Putamen (tissue), 1 donor: ENCODE measurements at regions not wholly inside any gene's neighbourhood (a gene's known extent, or its start where the extent isn't known, plus 50 kb on each side); places are given as distances from the start of the nearest gene placed in this dataset.

Experiments used
- DNase-seq: peaks from one replicate; pipeline ENCODE4 v3.0.0-alpha.2; 2016; ENCODE audit warnings: low spot score

- DNase-seq, result no peak
These were observed 418.5 kb upstream of the MEF2C start for GRCh38 chr5:89301321-89302025.

DNA sequence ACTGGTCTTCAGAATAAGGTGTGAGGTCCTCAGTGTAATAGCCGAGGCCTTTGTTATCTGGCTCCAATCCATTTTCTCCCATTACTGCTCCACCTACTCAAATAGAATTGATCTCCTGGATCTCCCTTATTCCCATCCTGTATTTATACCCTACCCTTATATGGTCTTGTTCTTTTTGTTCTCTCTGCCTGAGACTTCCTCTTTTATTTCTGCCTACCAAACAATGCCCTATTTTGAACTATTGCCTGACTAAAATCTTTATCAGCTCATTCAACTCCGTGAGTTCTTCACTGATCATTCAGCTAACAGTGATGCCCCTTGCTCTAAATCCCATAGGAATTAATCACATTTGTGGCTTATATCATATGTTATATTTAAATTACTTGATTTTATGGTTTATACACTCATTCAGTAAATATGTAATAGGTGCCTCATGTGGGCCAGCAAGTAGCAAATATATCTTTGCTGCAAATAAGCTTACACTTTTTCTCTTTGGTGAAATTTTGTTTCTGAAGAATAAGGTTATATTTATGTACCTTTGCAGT is 417.5 kb upstream of the MEF2C start:
- no peak for DNase-seq

- no peak for DNase-seq
These were observed 417.0 kb upstream of the MEF2C start for GRCh38 chr5:89299998-89300397.

DNA sequence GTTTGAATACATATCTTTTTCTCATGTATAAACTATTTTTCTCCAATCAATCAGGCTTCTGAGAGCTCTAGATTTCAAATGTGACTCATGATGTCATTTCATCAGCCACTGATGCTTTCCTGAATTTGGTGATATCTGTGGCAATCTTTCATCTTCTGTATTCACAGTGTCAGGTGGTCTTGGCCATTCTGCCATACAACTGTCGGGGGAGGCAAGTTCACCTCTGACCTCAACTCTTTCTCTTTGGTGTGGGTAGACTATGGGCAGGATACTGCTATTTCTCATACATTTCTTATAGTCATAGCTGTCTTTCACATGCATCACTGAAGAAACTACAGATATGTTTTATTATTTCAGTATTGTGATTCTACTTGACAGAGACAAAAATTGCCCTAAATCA is 414.1 kb upstream of the MEF2C start:
- DNase-seq, result no peak

GRCh38 chr5:89293810-89294209 is 410.8 kb upstream of the MEF2C start:
- DNase-seq, result no peak

- DNase-seq, result no peak
These were observed 409.5 kb upstream of the MEF2C start for GRCh38 chr5:89292487-89292886.

DNA sequence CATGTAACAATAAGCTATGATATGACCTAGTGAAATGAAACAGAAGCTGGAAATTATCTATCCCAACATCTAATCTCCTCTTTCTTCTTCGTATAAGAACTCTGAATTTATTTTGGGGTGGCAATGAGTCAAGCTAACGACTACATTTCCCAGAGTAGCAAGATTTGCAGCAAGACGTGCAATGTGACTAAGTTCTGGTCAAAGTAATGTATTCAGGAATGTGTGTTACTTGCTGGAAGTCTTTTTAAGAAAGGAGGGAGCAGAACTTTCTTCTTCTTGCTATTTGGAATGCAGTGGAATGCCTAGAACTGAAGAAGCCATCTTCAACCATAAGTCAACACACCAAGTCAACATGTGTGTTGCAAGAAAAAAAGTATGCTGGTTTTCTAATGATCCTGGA is 406.6 kb upstream of the MEF2C start:
- DNase-seq, result no peak

DNA sequence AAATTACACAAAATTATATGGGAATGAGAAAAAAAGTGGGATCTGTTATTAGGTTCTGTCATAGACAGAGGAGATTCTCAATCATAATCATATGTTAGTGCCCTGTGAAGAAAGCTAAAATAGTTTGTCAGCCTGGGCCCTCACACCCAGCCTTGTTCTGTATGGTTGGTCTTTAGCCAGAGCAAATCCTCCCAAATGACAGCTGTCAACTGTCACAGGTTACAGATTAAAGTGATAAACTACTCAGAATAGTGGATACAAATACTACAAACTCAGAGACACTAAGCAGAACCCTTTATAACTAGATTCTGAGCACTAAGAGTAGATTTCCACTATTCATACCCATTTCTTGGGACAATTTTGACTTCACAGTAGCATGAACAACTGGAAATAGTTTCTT is 405.0 kb upstream of the MEF2C start:
- DNase-seq, result no peak

DNA sequence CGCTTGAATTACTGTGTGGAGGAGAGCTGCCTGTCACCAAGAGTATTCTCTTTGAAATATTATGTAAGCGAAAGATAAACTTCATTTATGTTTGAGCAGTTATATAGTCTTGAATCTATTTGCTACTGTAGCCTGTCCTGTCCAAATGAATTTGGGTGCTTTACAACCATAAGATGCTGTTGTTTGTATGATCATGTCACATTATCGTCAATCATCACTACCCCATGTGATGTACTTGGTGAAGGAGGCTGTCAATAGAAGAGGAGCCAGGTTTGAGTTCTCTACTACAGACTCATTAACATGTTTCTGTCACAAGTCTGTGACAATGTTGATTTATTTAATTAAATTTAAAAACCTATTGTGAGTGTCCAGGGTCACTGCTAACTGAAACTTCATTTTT is 403.3 kb upstream of the MEF2C start:
- no peak for DNase-seq

DNA sequence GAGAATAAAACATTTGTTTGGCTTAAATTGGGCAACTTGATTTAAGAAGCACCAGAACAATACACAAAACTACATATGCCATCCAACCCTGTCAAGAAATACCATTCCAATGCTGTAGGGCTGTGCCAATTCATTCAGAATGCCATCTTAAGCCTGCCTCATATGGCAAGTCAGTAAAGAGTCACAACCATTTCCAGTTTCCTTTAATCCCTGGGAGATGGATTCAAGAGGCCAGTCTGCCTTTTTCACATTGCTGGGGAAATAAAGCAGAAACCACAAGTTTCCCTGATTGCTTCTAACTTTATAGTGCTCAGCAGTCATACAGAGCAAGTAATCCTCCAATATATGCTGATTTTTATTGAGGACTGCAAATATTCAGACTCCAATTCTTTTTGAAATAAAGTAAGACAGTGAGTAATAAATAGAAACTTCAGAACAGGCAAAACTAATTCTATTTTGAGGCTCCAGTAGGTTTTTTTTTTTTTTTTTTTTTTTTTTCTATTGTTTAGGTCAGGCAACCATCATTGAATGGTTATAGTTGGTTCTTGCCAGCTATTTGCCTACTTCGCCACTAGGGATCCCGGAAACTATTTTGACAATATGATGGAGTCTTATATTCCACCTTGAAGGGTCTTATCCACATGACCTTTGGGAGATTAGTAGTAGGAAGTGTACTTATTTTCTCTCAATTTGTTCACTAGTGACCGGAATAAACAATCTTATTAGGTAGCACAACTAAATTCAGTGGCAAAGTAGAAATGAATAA is 400.9 kb upstream of the MEF2C start:
- DNase-seq, result no peak

- DNase-seq, result no peak
These were observed 399.8 kb upstream of the MEF2C start for GRCh38 chr5:89282554-89283510.

GRCh38 chr5:89281766-89282553 is 399.0 kb upstream of the MEF2C start:
- DNase-seq, result no peak

GRCh38 chr5:89281211-89281610 is 398.2 kb upstream of the MEF2C start:
- DNase-seq, result no peak

DNA sequence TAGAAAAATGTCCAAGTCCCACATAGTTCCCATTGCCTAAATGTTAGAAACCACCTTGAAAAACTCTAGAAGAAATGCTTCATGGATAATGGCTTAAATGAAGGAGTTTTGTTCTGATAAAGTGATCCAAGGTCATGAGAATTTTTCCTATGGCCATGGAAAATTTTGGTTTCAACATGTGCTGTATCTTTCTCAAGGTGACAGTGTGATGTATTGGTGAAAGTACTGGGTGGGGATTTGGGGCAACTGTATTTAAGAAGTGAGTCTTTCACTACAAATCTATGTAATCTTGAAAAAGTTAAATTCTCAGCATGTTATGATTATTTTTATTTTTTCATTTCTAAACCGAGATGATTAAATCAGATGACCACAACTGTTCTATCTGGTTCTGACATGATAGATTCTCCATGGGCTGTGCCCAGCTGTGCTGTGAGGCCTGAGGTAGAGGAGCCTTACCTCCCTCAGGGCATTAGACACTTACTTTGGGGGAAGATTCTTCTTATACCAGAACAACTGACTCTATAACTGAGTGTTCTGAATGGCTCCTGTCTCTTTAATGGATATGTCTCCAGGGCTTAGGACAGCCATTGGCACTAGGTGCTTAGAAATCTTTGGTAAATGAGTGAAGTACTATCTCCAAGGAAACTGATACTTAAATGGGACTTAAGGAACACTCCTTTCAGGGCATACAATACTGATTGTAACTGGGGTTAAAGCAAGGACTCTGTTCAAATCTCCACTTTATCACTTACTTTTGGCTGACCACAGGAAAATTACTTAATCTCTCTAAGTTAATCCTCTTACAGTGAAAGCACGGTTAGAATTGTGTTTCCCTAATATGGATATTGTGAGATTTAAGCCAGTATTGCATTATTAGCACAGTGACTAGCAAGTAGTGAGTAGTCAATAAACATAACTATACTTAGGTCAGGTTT is 397.4 kb upstream of the MEF2C start:
- DNase-seq, result no peak

GRCh38 chr5:89279391-89280036 is 396.5 kb upstream of the MEF2C start:
- no peak for DNase-seq

DNA sequence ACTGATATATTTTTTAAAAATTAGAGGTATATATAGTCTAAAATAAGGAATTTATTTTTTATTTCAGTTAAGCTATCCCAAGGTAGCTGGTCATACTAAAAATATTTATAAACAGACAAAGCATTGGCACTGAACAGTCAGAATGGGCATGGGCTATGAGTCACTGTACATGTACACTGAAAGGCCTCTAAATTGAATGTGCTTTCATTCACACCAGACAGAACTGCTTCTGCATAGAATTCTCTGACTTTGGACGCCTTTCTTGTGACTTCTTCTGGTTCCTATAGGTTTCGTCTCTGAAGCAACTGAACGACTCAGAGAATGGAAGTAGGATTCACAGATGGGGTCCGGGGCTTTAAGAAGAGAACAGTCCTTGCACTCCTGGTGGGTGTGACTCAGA is 394.8 kb upstream of the MEF2C start:
- DNase-seq, result no peak

DNA sequence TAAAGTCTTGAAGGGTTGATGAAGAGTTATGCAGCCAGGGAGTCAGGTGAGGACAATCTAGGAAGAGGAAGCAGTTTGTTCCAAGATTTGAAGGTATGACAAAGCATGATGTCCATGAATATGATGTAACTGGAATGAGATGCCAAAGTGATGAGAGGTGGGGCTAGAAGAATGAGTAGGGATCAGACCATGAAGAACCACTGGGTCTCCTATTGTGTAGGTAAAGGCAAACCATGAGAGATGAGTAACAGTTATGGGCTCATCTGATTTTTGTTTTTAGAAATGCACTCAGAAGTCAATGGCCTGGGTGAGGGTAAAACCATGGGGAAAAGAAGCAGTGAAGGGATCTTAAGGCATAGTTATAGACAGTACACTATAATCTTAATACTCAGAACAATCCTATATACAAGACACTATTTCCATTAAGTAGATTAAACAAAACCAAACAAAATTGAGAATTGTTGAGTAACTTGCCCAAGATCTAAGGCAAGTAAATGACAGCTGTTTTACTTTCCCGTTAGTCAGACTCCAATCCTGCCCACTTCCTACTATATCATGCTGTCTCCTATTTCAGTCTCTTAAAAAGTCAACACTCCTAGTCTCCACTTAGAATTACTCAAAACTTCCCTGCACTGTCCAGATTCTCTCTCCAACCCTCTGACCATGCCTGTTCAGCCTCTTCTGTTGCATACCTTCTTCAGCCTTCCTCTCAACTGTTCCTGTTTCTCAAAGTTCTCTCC is 393.8 kb upstream of the MEF2C start:
- no peak for DNase-seq

DNA sequence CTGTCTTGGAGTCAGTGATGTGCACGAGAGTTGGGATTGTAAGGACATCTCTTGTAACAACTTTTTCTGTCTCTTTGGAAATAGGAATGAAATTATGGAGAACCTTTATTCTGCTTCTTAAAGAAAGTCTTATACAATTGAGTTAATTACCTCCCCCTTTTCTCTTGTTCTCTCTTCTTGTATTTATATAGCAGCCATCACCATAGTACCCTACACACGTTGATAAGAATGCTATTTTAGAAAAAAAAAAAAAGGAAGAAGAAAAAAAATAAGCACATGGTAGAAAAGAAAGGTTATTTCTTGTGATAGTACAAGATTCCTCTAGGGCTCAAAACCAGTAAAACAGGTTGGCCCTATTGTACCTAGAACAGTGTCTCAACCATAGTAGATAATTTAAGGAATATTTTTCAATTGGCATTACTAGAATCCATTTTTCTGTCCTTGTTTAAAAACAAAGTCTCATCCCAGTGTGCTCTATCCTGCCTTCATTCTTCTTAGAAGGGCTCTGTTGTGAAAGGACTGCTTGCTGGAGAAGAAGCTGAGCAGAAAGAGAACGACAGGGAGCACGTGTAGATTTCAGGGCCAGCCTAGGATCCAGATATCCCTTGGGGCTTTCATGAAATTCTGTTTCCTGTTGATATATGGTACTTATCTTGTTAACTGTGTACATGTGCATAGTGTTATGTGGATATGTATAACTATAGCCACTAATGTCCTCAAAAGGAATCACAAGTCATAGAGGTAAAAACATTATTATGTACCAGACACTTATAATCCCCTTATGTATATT is 392.3 kb upstream of the MEF2C start:
- DNase-seq, result no peak
